GM12878 (cell line): ENCODE measurements at regions not wholly inside any gene's neighbourhood (a gene's known extent, or its start where the extent isn't known, plus 50 kb on each side); places are given as distances from the start of the nearest gene placed in this dataset.

Experiments
- ATAC-seq: fragments of 200-7000 bp; cut with Tn5 transposase; 3 replicates; pipeline ENCODE4 v1.9.1; 2020; ENCODE audit warnings: mild to moderate bottlenecking, moderate library complexity
- BruUV-seq: library from RNA; stranded (reverse); fragments of 400-500 nt; replicated peaks from 2 replicates; lab custom pipeline; 2021; lab: Mats Ljungman, UMichigan
- CTCF ChIA-PET: fragments of 300-600 bp; sonication (Branson Sonifier 250); formaldehyde crosslinking; extraction: SDS; loops from one replicate; lab custom pipeline; 2021; ENCODE audit warnings: inconsistent platforms; lab: Yijun Ruan, JAX
- POLR2A ChIA-PET: fragments of 350-600 bp; formaldehyde crosslinking; extraction: SDS; loops from one replicate; lab custom pipeline; 2021; ENCODE audit warnings: inconsistent platforms; lab: Charles Lee
- RAD21 ChIA-PET: fragments of 300-600 bp; sonication (Branson Sonifier 250); formaldehyde crosslinking; loops from one replicate; lab custom pipeline; 2023; ENCODE audit warnings: antibody characterized with exemption; ENCODE audit not compliant: unreplicated experiment; lab: Charles Lee
- SMC1A ChIA-PET: fragments of 300-600 bp; sonication (Branson Sonifier 250); formaldehyde crosslinking; loops from one replicate; lab custom pipeline; 2023; ENCODE audit not compliant: unreplicated experiment, uncharacterized antibody; lab: Charles Lee
- DNase-seq: peaks from one replicate; pipeline ENCODE4 v3.0.0-alpha.2; 2011; ENCODE audit warnings: low read depth, low spot score
- FAIRE-seq: peaks from 3 replicates; lab custom pipeline; 2011; peaks lifted over from hg19 to GRCh38; lab: Jason Lieb, UNC
- H2AFZ ChIP-seq: 2 replicates; pipeline ENCODE4 v1.6.0; 2011; ENCODE audit warnings: low read depth, low read length, control low read depth; ENCODE audit not compliant: control insufficient read depth
- H3K27ac ChIP-seq: 2 replicates; pipeline ENCODE4 v1.5.1; 2011; ENCODE audit warnings: control low read depth; ENCODE audit not compliant: control insufficient read depth, insufficient read depth
- H3K27me3 ChIP-seq, 2 experiments: replicated peaks in 1 of 2; 2 replicates each; pipeline versions ENCODE4 v1.6.0 to v1.6.1; 2011; ENCODE audit warnings: low read length in 1 of 2; ENCODE audit not compliant: control insufficient read depth in 2 of 2, insufficient read depth in 2 of 2
- H3K36me3 ChIP-seq, 2 experiments: 2 replicates each; pipeline ENCODE4 v1.5.1; 2011; ENCODE audit warnings: low read length in 1 of 2; ENCODE audit not compliant: control insufficient read depth in 2 of 2, insufficient read depth in 2 of 2
- H3K4me1 ChIP-seq: 2 replicates; pipeline ENCODE4 v1.6.1; 2011; ENCODE audit warnings: mild to moderate bottlenecking, low read length, moderate library complexity, mixed read lengths; ENCODE audit not compliant: control insufficient read depth, insufficient read depth
- H3K4me2 ChIP-seq: 2 replicates; pipeline ENCODE4 v1.6.0; 2011; ENCODE audit warnings: control low read depth; ENCODE audit not compliant: control insufficient read depth, insufficient read depth
- H3K4me3 ChIP-seq: fragments of 200-600 bp; sonication (generic); 2 replicates; pipeline ENCODE4 v1.5.1; 2016
- H3K79me2 ChIP-seq: 2 replicates; pipeline ENCODE4 v1.6.0; 2011; ENCODE audit warnings: low read length; ENCODE audit not compliant: control insufficient read depth, insufficient read depth
- H3K9ac ChIP-seq: 2 replicates; pipeline ENCODE4 v1.8.0; 2011; ENCODE audit warnings: low read length, control low read depth, mixed read lengths; ENCODE audit not compliant: control insufficient read depth, insufficient read depth
- H3K9me3 ChIP-seq: replicated peaks from 3 replicates; pipeline ENCODE4 v1.5.1; 2011; ENCODE audit warnings: mild to moderate bottlenecking, low read length; ENCODE audit not compliant: control insufficient read depth, insufficient read depth
- H4K20me1 ChIP-seq: 2 replicates; pipeline ENCODE4 v1.6.0; 2011; ENCODE audit not compliant: control insufficient read depth, insufficient read depth
- ATF2 ChIP-seq: IDR thresholded peaks from 2 replicates; pipeline ENCODE4 v1.6.1; 2012; ENCODE audit warnings: low read length, inconsistent platforms
- CEBPZ ChIP-seq: fragments of 150-350 bp; IDR thresholded peaks from 2 replicates; pipeline ENCODE4 v1.6.1; 2016; ENCODE audit warnings: low read depth, low read length
- HSF1 ChIP-seq: fragments of 150-350 bp; IDR thresholded peaks from 2 replicates; pipeline ENCODE4 v1.6.1; 2014; ENCODE audit warnings: mild to moderate bottlenecking, low read depth, low read length
- MAX ChIP-seq: IDR thresholded peaks from 2 replicates; pipeline ENCODE4 v1.6.1; 2012; ENCODE audit warnings: low read depth, low read length, improper control_type of control experiment
- NFYB ChIP-seq: IDR thresholded peaks from 2 replicates; pipeline ENCODE4 v1.6.1; 2011; ENCODE audit warnings: low read depth, mild to moderate bottlenecking, low read length, improper control_type of control experiment, moderate library complexity; ENCODE audit not compliant: insufficient read depth
- RELA ChIP-seq: fragments of 450-650 bp; IDR thresholded peaks from 2 replicates; pipeline ENCODE4 v1.8.0; 2014; ENCODE audit warnings: borderline replicate concordance; ENCODE audit not compliant: partially characterized antibody
- TCF7 ChIP-seq: IDR thresholded peaks from 2 replicates; pipeline ENCODE4 v1.6.1; 2014; ENCODE audit warnings: antibody characterized with exemption, borderline replicate concordance
- ZBTB4 ChIP-seq: fragments of 450-650 bp; formaldehyde crosslinking; IDR thresholded peaks from 2 replicates; pipeline ENCODE4 v1.4.0; 2022; ENCODE audit warnings: mild to moderate bottlenecking, moderate library complexity
- WGBS: methylation state at CpG from one replicate; pipeline ENCODE4 v1.1.6; 2016; ENCODE audit warnings: low lambda C conversion rate; ENCODE audit not compliant: insufficient replicate concordance, insufficient coverage; ENCODE audit errors: missing lambda C conversion rate; 5-methylcytosine and 5-hydroxymethylcytosine counted together
- in situ Hi-C: fragments of 300-500 bp; cut with MboI; formaldehyde crosslinking; loops from 9 replicates; pipeline ENCODE4 v1.14.3; 2018; ENCODE audit warnings: mixed read lengths
- intact Hi-C: fragments of 100-400 bp; cut with micrococcal nuclease; formaldehyde crosslinking; loops from one replicate; pipeline ENCODE4 v1.14.2; 2022; ENCODE audit not compliant: unreplicated experiment

GRCh38 chr7:125618516-125618915, 688.9 kb upstream of the POT1 start:
- Histone ChIP-seq H3K9me3 (no peaks in the 10 kb centered on the region), H3K9ac (no peak overlapping the region), H3K36me3 (no peaks in the 10 kb centered on the region), H4K20me1 (no peaks in the 10 kb centered on the region), H3K79me2 (no peaks in the 10 kb centered on the region), H3K4me2 (no peak overlapping the region), H3K27me3 (no peaks in the 10 kb centered on the region), H3K27ac (no peak overlapping the region), H3K4me1 (no peaks in the 10 kb centered on the region), H3K4me3 (no peak overlapping the region), H2AFZ (no peak overlapping the region)
- TF ChIP-seq HSF1 (no peak), CEBPZ (no peak)
- ChIA-PET RAD21 (no interaction called here), POLR2A (no interaction called here), CTCF (no interaction called here), SMC1A (no interaction called here)
- DNase-seq (no peak), ATAC-seq (no peak), FAIRE-seq (no peak)
- WGBS, result 43% methylated on average over 2 of the region's 2 CpGs
- intact Hi-C loops, result no loop called here
- in situ Hi-C loops, result no loop called here
- BruUV-seq, result no TSS peak

GRCh38 chr7:125611582-125611981, 682.0 kb upstream of the POT1 start:
- Histone ChIP-seq H3K79me2 (no peaks in the 10 kb centered on the region), H4K20me1 (no peaks in the 10 kb centered on the region), H3K27ac (no peak overlapping the region), H2AFZ (no peak overlapping the region), H3K4me2 (no peak overlapping the region), H3K9me3 (no peaks in the 10 kb centered on the region), H3K4me1 (no peaks in the 10 kb centered on the region), H3K9ac (no peak overlapping the region), H3K4me3 (no peak overlapping the region), H3K27me3 (no peaks in the 10 kb centered on the region), H3K36me3 (no peaks in the 10 kb centered on the region)
- ATAC-seq (no peak), DNase-seq (no peak), FAIRE-seq (no peak)
- POLR2A ChIA-PET, result no interaction called here
- SMC1A ChIA-PET, result no interaction called here
- CTCF ChIA-PET, result no interaction called here
- no TSS peak for BruUV-seq
- RAD21 ChIA-PET, result no interaction called here
- intact Hi-C loops (no loop called here), in situ Hi-C loops (no loop called here)
- TF ChIP-seq RELA (no peak), NFYB (no peak), MAX (no peak), ATF2 (no peak), ZBTB4 (CRISPR knock-in tag) (no peak), TCF7 (no peak)
